PC-9 (cell line): ENCODE measurements at regions not wholly inside any gene's neighbourhood (a gene's known extent, or its start where the extent isn't known, plus 50 kb on each side); places are given as distances from the start of the nearest gene placed in this dataset.

Source experiments
- BruUV-seq: library from RNA; stranded (reverse); fragments of 400-500 nt; replicated peaks from 2 replicates; lab custom pipeline; 2021; lab: Mats Ljungman, UMichigan
- CTCF ChIA-PET: fragments of 300-600 bp; sonication (Branson Sonifier 250); formaldehyde crosslinking; loops from one replicate; lab custom pipeline; 2022; ENCODE audit warnings: antibody characterized with exemption; lab: Charles Lee
- POLR2A ChIA-PET: fragments of 300-600 bp; sonication (Branson Sonifier 250); formaldehyde crosslinking; loops from one replicate; lab custom pipeline; 2022; ENCODE audit warnings: antibody characterized with exemption; ENCODE audit not compliant: unreplicated experiment; lab: Charles Lee
- DNase-seq, 2 experiments: peaks; one replicate each; pipeline versions ENCODE4 v3.0.0 to v3.0.0-alpha.2; 2015 to 2022; ENCODE audit warnings: mixed read lengths in 1 of 2
- H2AFZ ChIP-seq: fragments of 200-600 bp; sonication (generic); 2 replicates; pipeline ENCODE4 v1.8.1; 2017; ENCODE audit warnings: antibody characterized with exemption
- H3F3A ChIP-seq: fragments of 200-600 bp; sonication (generic); 2 replicates; pipeline ENCODE4 v1.8.1; 2017; ENCODE audit warnings: antibody characterized with exemption, mild to moderate bottlenecking, low read depth; ENCODE audit not compliant: insufficient read depth
- H3K27ac ChIP-seq: fragments of 200-600 bp; sonication (generic); 2 replicates; pipeline ENCODE4 v1.6.1; 2016; ENCODE audit warnings: mixed run types
- H3K27me3 ChIP-seq: fragments of 200-600 bp; sonication (generic); 2 replicates; pipeline ENCODE4 v1.6.1; 2016; ENCODE audit warnings: low read depth, mixed run types; ENCODE audit not compliant: insufficient read depth
- H3K36me3 ChIP-seq: fragments of 200-600 bp; sonication (generic); 2 replicates; pipeline ENCODE4 v1.6.1; 2016; ENCODE audit warnings: low read depth, mixed run types
- H3K4me1 ChIP-seq: fragments of 200-600 bp; sonication (generic); replicated peaks from 2 replicates; pipeline ENCODE4 v1.6.1; 2016; ENCODE audit warnings: mixed run types; ENCODE audit not compliant: insufficient read depth
- H3K4me2 ChIP-seq: fragments of 200-600 bp; sonication (generic); 2 replicates; pipeline ENCODE4 v1.6.1; 2017; ENCODE audit warnings: mixed run types
- H3K4me3 ChIP-seq: fragments of 200-600 bp; sonication (generic); 2 replicates; pipeline ENCODE4 v1.6.1; 2016; ENCODE audit warnings: mixed run types
- H3K79me2 ChIP-seq: fragments of 200-600 bp; sonication (generic); 2 replicates; pipeline ENCODE4 v1.6.1; 2017; ENCODE audit warnings: low read depth, mixed run types
- H3K9me2 ChIP-seq: fragments of 200-600 bp; sonication (generic); 2 replicates; pipeline ENCODE4 v1.8.1; 2017; ENCODE audit warnings: mild to moderate bottlenecking; ENCODE audit not compliant: insufficient read depth
- H3K9me3 ChIP-seq: fragments of 200-600 bp; sonication (generic); 2 replicates; pipeline ENCODE4 v1.8.1; 2016; ENCODE audit warnings: low read depth; ENCODE audit not compliant: insufficient read depth
- H4K20me1 ChIP-seq: fragments of 200-600 bp; sonication (generic); 2 replicates; pipeline ENCODE4 v1.8.1; 2017; ENCODE audit not compliant: insufficient read depth
- CTCF ChIP-seq: fragments of 200-600 bp; sonication (generic); conservative IDR thresholded peaks from 2 replicates; pipeline ENCODE4 v1.6.1; 2017; ENCODE audit warnings: mixed run types, antibody characterized with exemption, mild to moderate bottlenecking, moderate library complexity
- EZH2 ChIP-seq: fragments of 200-600 bp; sonication (generic); IDR thresholded peaks from 2 replicates; pipeline ENCODE4 v1.8.0; 2017; ENCODE audit warnings: antibody characterized with exemption, low read depth
- intact Hi-C: fragments of 100-400 bp; cut with micrococcal nuclease; formaldehyde crosslinking; loops from one replicate; pipeline ENCODE4 v1.10.0; 2022; ENCODE audit not compliant: unreplicated experiment

- Histone ChIP-seq H3K27me3 (peaks cover 94% of the 10 kb centered on the region), H3K9me2 (no peaks in the 10 kb centered on the region), H3K27ac (no peak overlapping the region), H3K4me3 (no peak overlapping the region), H3K4me1 (no peaks in the 10 kb centered on the region), H3F3A (no peaks in the 10 kb centered on the region), H2AFZ (no peak overlapping the region), H4K20me1 (no peaks in the 10 kb centered on the region), H3K9me3 (no peaks in the 10 kb centered on the region), H3K79me2 (no peaks in the 10 kb centered on the region), H3K4me2 (no peak overlapping the region), H3K36me3 (no peaks in the 10 kb centered on the region)
- ChIA-PET POLR2A (no interaction called here), CTCF (no interaction called here)
- BruUV-seq: no TSS peak
- intact Hi-C loops: no loop called here
- no peak for TF ChIP-seq CTCF
- TF ChIP-seq EZH2: no peak
- no peak for DNase-seq
These were observed 151.8 kb upstream of the COL5A1 start for GRCh38 chr9:134489621-134490408.

GRCh38 chr9:134490446-134490845, 151.2 kb upstream of the COL5A1 start:
- no TSS peak for BruUV-seq

GRCh38 chr9:134491196-134491835, 150.3 kb upstream of the COL5A1 start:
- no peak for DNase-seq
- no TSS peak for BruUV-seq
- H4K20me1 ChIP-seq: no peaks in the 10 kb centered on the region
- no peaks in the 10 kb centered on the region for H3K79me2 ChIP-seq
- peaks cover 94% of the 10 kb centered on the region for H3K27me3 ChIP-seq
- no peak overlapping the region for H3K27ac ChIP-seq
- intact Hi-C loops: no loop called here
- H3K4me2 ChIP-seq: no peak overlapping the region
- no peaks in the 10 kb centered on the region for H3K36me3 ChIP-seq
- H3K9me2 ChIP-seq: no peaks in the 10 kb centered on the region
- H2AFZ ChIP-seq: no peak overlapping the region
- no peaks in the 10 kb centered on the region for H3F3A ChIP-seq
- no peaks in the 10 kb centered on the region for H3K9me3 ChIP-seq
- ChIA-PET CTCF (no interaction called here), POLR2A (no interaction called here)
- H3K4me3 ChIP-seq: no peak overlapping the region
- TF ChIP-seq CTCF (no peak), EZH2 (no peak)
- no peaks in the 10 kb centered on the region for H3K4me1 ChIP-seq

More at GRCh38 chr9:134490446-134490845, 151.2 kb upstream of the COL5A1 start:
- no peaks in the 10 kb centered on the region for H3K79me2 ChIP-seq
- DNase-seq: no peak
- ChIA-PET CTCF (no interaction called here), POLR2A (no interaction called here)
- no peak overlapping the region for H3K4me3 ChIP-seq
- H3K9me2 ChIP-seq: no peaks in the 10 kb centered on the region
- no peaks in the 10 kb centered on the region for H3K9me3 ChIP-seq
- intact Hi-C loops: no loop called here
- H2AFZ ChIP-seq: no peak overlapping the region
- H3K27me3 ChIP-seq: peaks cover 94% of the 10 kb centered on the region
- H3K4me1 ChIP-seq: no peaks in the 10 kb centered on the region
- no peak overlapping the region for H3K4me2 ChIP-seq
- H3F3A ChIP-seq: no peaks in the 10 kb centered on the region
- no peaks in the 10 kb centered on the region for H3K36me3 ChIP-seq
- H3K27ac ChIP-seq: no peak overlapping the region
- no peak for TF ChIP-seq CTCF
- no peak for TF ChIP-seq EZH2
- no peaks in the 10 kb centered on the region for H4K20me1 ChIP-seq
